NCI-H2196 (cell line): ENCODE measurements at regions not wholly inside any gene's neighbourhood (a gene's known extent, or its start where the extent isn't known, plus 50 kb on each side); places are given as distances from the start of the nearest gene placed in this dataset.
"Not testable (repeated sequence)": the region's sequence is repeated elsewhere in the genome, so short reads cannot be mapped to it uniquely, and the experiment has no call there.

ENCODE experiments used
- DNase-seq: peaks from one replicate; lab custom pipeline; 2025; ENCODE audit not compliant: unreplicated experiment; lab: John Stamatoyannopoulos, UW

DNA sequence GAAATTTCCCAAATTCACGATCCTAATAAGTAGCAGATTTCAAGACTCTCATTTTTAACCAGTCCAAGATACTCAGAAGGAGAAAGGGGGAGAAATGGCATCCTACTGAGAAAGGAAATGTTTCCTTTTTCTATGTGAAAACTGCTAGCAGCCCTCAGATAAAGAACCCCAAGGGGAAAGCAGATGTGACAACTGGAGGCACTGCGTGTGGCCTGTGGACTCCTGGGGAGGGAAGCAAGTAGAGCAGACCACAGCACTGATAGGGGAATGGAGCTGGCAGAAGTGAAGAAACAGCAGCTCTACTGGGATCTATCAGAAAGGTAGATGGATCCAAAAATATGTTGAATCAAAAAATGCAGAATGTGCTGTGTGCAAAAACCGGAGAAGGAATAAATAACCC is 239.7 kb upstream of the API5 start:
- no peak for DNase-seq

DNA sequence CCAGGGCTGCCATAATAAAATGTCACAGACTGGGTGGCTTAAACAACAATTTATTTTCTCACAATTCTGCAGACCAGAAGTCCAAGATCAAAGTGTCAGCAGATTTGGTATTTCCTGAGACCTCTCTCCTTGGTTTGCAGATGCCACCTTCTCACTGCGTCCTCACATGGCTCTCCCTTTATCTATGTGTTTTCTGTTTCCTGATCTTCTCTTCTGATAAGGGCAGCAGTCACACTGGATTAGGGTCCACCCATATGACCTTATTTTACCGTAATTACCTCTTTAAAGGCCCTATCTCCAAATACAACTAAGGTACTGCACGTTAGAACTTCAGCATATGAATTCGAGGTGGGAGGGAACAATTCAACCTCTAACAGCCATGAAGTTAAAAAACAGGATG is 238.9 kb upstream of the API5 start:
- no peak for DNase-seq

DNA sequence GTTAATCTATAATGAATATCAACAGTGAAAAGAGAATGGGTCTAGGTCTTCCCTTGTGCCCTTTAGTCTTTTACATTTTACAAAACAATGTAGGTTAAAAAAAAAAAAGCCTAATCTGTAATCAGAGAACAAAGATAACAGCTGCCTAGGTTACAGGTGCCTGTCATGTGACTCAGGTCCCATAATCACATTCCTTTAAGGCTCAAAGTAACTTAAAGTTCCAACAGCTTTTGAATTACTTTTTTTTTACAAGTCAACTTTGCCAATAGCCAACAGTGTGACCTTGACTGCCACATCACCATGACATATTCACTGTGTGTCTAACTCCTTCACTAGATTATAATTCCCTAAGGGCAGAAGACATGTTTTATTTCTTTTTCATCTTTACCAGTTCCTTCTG is 237.0 kb upstream of the API5 start:
- no peak for DNase-seq

DNA sequence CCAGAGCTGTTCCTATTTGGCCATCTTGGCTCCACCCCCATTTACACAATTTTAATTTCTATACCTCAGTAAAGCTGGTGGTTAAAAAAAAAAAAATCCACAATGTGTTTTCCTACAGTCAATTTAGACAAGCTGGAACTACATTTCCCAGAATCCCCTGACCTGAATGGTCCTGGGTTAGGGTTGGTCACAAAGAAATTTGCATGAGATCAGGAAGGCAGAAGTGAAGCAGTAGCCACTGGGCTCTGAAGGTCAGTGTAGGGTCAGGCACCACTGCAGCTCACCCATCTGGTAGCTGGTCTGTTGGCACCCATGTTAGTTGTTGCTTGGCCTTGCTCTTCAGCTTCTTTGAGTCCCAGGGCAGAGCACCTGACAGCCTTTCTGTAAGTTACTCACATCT is 210.7 kb upstream of the API5 start:
- DNase-seq, result no peak

DNA sequence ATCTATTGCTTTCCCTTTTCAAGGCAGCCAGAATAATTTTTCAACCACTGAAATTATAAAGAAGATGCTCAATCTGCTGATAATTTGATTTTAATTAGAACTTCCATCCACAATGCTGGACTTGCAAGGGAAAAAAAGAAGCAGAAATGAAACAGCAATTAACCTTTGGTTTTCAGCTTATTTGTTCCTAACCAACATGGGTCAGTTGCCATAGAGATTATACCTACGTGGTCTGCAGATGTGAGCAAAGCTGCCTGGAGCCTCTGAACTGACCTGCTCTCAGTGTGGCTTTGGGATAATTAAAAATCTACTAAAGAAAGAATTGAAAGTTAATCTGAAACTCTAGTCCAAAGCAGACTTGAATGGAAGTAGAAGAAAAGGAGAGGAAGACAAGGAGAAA is 195.7 kb upstream of the API5 start:
- no peak for DNase-seq

DNA sequence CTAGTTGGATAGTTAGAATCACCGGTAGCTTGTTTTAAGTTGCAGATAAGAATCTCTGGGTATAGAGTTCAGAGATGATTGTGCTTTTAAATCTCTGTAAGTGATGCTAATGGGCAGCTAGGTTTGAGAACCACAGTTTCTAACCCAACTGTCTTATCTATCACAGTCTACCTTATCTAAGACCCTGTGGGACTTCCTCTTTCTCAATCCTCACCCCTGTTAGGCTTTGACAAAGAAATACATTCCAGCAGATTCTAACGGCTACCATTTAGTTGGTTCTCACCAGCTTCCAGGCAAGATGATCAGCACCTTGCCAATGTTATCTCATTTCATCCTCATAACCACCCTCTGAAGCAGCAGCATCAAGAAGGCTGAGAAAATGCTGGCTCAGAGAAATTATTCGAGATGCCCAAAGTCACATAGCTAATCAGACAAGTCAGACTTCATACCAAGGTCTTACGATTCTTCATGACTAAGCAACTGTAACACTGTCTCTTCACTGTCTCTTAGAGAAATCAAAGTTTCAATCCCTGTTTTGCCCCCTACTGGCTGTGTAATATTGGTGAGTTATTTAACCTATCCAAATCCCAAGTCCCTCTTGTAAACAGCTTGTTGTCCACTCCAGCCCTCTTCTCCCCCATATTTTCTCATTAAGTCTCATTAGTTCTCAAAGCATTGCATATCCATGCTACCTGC is 192.4 kb upstream of the API5 start:
- DNase-seq, result no peak

DNA sequence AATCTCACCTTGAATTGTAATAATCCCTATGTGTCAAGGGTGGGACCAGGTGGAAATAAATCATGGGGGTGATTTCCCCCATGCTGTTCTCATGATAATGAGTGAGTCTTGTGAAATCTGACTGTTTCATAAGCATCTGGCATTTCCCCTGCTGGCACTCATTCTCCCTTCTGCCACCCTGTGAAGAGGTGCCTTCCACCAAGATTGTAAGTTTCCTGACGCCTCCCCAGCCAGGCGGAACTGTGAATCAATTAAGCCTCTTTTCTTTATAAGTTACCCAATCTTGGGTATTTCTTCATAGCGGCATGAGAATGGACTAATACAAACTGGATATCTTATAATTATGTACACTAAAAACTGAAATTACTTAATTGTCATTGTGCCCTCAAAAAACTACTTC is 189.2 kb upstream of the API5 start:
- DNase-seq, result no peak

DNA sequence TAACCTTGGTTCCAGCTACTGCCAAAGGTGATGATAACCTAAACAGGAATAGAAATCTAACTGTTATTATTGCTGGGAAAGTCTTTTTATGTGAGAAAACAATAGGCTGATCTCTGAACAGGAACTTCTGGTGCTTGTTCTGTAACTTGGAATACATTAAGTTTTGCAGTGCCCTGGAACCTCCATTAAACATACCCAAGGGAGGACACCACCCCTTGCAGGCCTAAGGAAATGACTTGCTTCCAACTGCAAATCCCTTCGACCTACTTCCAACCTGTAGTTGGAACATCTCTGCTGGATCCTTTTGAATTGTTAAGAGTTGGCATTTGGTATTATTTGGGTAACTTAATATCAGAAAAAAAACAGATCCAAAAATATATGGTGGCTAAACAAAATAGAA is 188.4 kb upstream of the API5 start:
- DNase-seq, result no peak

DNA sequence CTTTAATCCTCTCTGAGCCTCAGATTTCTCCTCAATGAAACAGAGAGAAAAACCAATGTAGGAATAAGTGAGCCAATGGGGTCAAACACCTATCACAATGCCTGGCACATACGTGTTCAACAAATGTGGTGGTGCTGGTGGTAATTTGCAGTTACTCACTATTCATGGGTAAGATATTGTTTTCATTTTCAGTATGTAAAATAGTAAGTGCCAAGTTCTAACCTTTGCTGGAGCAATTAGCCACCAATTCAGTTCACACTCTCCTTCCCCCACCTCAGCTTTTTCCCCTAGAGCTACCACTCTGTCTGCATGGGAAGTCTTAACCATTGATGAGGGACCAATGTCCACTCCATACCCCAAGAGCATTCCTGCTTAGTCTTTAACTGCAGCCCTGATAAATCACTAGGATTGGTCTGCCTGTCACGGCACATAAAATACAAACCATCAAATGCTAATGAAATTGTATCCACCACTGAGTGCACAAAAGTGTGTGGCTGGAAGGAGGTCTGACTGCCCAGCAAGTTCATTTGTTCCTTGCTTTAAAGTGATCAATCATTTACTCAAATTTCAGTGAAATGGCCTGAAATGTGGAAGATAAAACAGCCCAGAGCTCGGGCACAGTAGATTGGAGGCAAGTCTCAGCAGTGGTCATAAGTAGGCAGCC is 187.4 kb upstream of the API5 start:
- no peak for DNase-seq

DNA sequence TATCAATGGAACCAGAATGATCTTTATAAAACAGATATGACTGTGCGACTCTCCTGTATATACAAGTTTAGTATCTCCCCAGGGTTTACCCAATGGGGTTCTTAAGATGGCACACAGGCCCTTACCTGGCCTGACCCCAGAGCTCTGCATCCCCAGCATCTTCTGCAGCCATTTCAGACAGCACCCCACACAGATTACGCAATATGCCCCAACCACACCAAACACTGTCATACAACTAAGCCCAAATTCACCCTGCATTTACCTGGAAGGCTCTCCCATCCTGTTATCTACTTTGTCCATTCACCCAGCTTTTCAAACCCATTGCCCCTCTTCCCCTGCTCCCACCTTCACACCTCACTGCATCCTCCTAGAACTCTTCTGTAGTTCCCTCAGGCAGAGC is 182.5 kb upstream of the API5 start:
- DNase-seq, result no peak

DNA sequence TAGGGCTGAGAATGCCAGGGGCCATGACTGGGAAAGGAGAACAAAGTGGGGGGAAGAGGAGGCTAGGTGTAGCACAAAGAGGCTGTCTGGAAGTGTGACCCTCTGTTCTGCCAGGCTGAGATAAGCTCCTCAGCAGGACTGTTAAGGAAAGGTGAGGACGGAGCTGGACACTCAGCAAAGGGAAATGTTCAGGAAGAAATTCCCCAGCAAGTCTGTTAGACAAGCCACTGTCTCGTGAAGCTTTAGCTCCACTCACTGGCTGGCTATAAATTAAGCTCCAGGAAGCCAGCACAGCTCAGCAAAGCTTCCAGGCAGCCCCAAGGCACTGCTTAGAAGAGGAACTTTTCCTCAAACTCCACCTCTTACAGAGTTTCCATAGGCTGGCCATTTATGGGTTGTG is 181.2 kb upstream of the API5 start:
- DNase-seq, result no peak

DNA sequence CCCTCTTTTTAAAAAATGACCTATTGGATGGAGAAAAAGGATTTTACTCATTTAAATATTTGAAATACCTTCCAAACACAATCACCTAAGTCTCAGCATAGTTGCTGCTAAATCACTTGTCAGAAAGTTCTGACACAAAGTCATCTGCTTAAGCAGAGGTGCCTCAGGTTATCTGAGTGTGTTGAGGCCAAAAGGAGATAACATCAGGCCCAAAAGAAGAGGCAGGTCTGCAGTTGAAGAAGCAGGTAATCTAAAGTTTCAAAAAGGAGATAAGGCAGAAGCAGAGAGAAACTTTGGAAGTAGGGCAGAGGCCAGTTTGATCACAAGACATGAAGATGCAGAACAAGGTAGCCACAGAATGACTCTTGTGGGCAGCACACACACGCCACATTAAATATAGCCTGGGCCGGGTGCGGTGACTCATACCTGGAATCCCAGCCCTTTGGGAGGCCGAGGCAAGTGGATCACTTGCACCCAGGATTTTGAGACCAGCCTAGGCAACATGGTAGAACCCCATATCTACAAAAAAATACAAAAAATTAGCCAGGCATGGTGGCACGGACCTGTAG is 175.7 kb upstream of the API5 start:
- no peak for DNase-seq

DNA sequence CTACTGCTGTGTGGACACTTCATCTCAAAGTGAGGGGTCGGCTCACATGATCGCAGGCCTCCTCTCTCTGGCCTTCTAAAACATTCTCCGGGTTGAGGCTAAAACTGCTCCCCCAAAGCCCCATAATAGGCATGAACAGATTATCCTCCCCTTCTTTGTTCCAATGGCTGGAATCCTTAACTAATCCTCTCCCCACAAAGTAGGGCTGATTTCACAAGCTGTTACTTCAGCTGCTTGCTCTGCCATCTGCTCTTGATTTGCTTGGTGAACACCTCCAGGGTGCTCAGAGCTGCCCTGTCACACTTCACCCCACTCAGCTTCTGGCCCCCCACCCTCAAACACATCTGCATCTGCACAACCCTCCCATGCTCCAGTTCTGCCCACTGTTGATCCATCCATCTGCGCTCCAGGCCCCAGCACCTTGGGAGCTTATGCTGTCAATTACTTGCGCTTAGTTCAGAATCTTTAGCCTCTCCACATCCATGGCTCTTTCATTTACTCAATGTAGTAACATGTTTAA is 173.1 kb upstream of the API5 start:
- DNase-seq, result no peak

DNA sequence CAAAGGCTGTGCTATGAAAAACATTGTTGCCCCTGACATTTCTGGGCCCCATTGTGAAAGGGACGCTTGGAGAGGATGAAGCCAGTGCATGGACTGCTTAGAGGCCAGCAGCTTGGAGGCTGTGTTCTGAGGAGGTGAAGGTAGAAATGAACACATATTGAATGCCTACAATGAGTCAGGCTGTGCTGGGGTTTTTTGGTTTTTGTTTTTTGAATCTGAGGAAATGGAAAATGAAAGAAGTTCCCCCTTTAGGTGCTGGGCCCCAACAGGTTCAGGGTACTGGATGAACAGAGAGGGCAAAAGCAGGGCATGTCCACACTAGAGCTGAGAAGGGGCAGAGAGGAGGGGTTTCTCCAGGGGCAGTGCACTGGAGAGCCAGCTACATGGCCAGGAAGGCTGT is 166.1 kb upstream of the API5 start:
- no peak for DNase-seq

DNA sequence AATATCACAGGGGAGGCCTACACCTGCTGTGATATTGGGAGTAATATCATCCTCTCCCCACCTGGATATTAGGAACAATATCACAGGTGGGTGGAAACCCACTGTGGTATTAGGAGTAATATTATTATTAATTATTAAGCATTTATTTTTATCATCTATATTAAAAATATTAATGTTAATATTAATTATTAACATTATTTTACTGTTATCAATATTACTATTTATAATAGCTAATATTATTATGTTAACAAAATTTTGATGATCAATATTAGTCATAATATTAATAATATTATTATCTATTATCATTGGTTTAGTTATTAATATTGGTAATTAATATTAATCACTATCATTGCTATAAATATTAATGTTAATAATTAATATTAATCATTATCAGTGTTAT is 161.1 kb upstream of the API5 start:
- DNase-seq, result no peak

DNA sequence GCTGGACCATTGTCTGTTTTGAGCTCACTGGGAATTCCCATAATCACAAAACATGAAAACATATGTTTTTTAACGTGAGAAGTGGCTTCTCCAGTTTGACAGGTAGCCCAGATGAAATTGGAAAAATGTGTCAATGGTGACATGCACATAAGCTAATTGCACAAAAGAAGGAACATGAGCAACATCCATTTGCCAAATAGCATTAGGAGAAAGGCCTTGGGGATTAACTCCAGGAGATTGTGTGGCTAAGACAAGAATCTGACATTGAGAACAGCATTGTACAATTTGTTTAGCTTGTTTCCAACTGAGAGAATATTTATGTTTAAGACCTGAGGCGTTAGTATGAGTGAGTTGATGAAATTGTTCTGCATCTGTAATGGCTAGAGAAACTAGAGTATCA is 147.0 kb upstream of the API5 start:
- DNase-seq, result no peak

DNA sequence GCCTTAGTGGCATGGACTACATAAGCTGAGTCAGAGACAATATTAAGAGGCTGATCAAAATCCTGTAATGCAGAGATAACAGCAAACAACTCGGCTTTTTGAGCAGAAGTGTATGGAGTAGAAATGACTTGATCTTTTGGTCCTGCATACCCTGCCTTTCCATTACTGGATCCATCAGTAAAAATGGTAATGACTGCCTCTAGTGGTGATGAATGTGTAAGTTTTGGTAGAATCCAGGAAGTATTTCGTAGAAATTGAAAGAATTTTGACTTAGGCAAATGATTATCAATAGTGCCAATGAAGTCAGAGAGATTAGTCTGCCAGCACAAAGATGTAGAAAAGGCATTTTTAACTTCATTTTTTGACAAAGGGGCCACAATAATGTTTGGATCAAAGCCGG is 146.4 kb upstream of the API5 start:
- DNase-seq, result not testable (repeated sequence)

DNA sequence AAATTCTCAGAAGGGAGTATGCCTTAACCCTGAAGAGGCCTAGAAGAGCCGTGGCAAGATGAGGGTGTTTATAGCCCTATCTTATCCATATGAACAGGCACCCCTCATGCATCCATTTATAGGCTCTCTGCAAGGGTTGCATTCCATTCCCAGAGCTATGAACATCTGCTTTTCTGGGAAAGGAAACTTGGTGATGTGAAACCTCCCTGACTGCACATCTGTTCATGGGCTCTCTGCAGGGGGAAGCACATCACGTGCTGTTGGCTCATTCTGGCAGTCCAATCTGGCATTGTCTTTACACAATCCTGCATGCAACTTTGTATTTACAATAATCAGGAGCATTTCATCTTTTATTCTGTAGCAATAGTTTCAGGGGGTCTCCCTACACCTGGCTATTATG is 143.6 kb upstream of the API5 start:
- not testable (repeated sequence) for DNase-seq

DNA sequence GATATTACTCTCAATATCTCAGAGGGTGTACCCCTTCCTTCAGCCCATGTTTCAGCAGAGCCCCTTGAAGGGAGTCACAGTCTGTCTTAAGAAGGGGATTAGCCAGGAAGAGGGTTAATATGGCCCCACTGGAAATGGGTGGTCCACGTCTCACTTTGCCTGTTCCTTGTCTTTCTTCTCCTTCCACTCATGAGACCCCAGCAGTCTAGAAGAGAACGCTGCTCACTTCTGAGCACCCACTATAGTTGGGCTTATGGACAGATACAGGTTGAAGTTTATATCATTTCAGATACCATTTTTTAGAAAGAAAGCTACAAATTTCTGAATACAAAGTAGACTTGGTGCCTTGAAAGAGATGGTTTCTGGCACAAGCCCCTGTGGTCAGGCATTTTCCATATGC is 139.3 kb upstream of the API5 start:
- DNase-seq, result no peak

DNA sequence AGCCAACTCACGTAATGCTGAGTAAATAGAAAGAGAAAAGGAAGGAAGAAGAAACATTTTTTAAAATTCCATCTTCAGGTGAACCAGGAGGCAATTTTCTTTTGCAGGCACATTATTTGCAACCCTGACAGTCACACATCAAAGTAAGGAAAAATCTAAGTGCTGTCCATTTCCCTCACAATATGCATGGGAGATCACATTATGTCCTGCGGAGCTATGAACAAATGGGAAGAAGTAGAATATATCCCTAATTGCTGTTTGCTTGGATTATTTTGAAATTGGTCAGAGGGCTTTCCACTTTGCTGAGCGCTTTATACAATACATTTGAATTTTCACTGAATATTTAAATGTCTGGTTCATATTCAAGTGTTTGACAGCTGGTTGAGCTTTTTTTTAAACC is 133.8 kb upstream of the API5 start:
- DNase-seq, result no peak

DNA sequence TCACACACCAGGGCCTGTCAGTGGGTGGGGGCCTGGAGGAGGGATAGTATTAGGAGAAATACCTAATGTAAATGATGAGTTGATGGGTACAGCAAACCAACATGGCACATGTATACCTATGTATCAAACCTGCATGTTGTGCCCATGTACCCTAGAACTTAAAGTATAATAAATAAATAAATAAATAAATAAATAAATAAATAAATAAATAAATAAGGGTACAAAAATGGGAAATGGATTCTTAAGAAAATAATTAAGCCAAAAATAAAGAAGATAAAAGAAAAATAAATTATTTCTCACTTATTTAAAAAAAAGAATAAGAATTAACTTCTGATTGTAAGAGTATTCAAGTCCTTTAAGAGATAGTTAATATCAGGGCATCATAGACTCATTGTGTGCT is 117.3 kb upstream of the API5 start:
- DNase-seq, result not testable (repeated sequence)

DNA sequence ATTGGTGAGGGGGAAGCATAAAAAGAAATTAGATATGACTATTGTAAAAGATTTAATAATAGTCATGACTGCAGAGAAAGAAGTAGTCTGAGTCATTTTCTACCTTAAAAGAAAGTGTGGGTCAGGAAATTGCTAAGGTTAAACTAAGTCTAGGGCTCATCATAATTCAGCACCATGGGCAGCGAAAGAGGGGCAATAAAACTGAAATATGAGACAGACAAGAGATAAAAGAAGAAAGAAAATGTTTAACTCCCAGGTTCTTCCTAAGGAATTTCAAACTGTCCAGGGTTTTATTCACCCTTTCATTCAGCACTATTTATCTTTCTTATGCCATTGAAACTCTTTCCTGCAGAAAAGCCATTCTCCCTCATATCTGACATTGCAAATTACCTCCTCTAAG is 114.4 kb upstream of the API5 start:
- DNase-seq, result no peak

DNA sequence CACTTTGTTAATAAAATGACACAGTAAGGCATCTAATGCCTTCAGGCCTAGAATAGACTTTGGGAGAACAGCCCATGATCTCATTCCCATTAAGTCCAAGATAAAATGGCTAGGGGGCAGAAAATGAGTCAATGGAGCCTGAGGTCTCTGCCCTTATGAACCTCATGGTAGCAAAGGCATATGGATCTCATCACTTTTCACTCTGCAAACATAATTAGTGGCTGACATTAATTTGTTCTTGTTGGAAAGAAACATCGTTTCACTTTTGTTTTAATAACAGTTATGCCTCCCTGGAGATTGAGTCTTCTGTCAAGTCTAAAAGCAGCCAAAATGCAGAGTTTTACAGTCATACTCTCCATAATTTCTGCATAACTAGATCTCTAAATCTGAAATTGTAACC is 111.8 kb upstream of the API5 start:
- no peak for DNase-seq
